Nephron progenitor cell (in vitro differentiated cells): ENCODE measurements at regions not wholly inside any gene's neighbourhood (a gene's known extent, or its start where the extent isn't known, plus 50 kb on each side); places are given as distances from the start of the nearest gene placed in this dataset.

ENCODE experiments used
- DNase-seq: peaks from one replicate; pipeline ENCODE4 v3.0.0; 2021
- H3K27ac Mint-ChIP-seq: 2 replicates; pipeline ENCODE4 v1.8.0; 2021; ENCODE audit warnings: mild to moderate bottlenecking, moderate library complexity, mixed read lengths
- H3K27me3 Mint-ChIP-seq: 2 replicates; pipeline ENCODE4 v1.8.0; 2021; ENCODE audit warnings: mild to moderate bottlenecking, low read depth, mixed read lengths; ENCODE audit not compliant: poor library complexity
- H3K36me3 Mint-ChIP-seq: 2 replicates; pipeline ENCODE4 v1.8.0; 2021; ENCODE audit warnings: low read depth, mixed read lengths
- H3K4me1 Mint-ChIP-seq: 2 replicates; pipeline ENCODE4 v1.8.0; 2021; ENCODE audit warnings: mixed read lengths
- H3K4me3 Mint-ChIP-seq: 2 replicates; pipeline ENCODE4 v1.8.0; 2021; ENCODE audit warnings: mild to moderate bottlenecking, moderate library complexity, mixed read lengths
- H3K9me3 Mint-ChIP-seq: 2 replicates; pipeline ENCODE4 v1.8.0; 2021; ENCODE audit warnings: mild to moderate bottlenecking, moderate library complexity, mixed read lengths
- TF ChIP-seq, protein P1 (sequence below): fragments of 200-600 bp; sonication (generic); IDR thresholded peaks from 2 replicates; pipeline ENCODE4 v1.5.0; 2021; ENCODE audit warnings: antibody characterized with exemption

DNA sequence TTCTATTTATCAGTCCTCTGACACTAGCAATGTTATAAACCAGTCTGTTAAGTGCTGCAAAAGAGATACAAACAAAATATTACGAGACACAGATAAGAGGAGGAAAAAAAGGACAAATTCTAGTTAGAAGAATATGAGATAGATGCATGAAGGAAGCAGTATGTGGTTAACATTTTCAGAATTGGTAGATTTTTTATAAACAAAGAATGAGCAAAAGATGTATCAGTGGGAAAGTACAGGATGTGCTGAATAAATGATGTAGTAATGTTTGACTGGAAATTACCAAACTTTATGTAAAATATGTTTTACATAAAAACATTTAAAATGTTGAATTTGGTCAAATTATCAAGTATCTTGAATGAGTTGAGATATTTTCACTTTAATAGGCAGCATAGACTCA is 574.2 kb downstream of the NUF2 start:
- Mint-ChIP-seq H3K36me3 (no peaks in the 10 kb centered on the region), H3K9me3 (no peaks in the 10 kb centered on the region), H3K4me3 (no peak overlapping the region), H3K27ac (no peak overlapping the region), H3K4me1 (no peaks in the 10 kb centered on the region), H3K27me3 (peaks cover 7% of the 10 kb centered on the region)
- TF ChIP-seq, protein P1, sequence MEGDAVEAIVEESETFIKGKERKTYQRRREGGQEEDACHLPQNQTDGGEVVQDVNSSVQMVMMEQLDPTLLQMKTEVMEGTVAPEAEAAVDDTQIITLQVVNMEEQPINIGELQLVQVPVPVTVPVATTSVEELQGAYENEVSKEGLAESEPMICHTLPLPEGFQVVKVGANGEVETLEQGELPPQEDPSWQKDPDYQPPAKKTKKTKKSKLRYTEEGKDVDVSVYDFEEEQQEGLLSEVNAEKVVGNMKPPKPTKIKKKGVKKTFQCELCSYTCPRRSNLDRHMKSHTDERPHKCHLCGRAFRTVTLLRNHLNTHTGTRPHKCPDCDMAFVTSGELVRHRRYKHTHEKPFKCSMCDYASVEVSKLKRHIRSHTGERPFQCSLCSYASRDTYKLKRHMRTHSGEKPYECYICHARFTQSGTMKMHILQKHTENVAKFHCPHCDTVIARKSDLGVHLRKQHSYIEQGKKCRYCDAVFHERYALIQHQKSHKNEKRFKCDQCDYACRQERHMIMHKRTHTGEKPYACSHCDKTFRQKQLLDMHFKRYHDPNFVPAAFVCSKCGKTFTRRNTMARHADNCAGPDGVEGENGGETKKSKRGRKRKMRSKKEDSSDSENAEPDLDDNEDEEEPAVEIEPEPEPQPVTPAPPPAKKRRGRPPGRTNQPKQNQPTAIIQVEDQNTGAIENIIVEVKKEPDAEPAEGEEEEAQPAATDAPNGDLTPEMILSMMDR, result no peak
- DNase-seq, result no peak

DNA sequence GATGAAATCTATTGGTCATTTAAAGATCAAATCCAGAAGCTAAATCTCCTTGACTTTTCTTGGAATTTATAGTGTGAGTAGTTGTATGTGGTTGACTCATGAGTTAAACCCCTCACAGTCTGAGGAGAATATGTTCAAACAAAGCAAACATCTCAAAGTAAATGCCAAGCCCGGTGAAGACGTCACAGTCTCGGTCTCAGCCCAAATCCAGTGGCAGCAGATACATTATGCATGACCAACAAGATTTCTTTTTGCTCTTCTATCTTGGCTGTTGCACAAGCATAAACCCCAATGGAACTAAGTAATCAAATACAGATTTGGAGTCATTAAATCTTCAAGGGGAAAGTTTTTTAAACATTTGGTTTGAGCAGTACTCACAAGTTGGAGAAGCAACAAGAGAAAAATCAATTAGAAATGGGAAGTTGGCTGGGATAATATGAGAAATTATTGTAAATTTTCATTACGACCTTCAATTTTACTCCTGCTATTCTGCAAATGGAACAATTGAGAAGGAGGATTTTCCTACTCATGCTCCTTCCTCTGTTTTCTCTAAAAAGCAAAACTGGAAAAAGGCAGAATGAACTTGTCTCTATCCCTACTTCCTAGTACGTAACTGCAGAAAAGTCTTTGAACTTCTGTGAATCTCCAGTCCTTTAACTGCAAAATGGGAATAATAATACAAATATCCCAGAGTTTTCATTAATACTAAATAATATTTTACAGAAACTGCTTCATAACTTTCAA is 575.8 kb downstream of the NUF2 start:
- Mint-ChIP-seq H3K27me3 (peaks cover 7% of the 10 kb centered on the region), H3K4me1 (no peaks in the 10 kb centered on the region), H3K4me3 (no peak overlapping the region), H3K9me3 (peaks cover 4% of the 10 kb centered on the region), H3K27ac (no peak overlapping the region), H3K36me3 (no peaks in the 10 kb centered on the region)
- DNase-seq, result no peak
- TF ChIP-seq, protein P1, result no peak

DNA sequence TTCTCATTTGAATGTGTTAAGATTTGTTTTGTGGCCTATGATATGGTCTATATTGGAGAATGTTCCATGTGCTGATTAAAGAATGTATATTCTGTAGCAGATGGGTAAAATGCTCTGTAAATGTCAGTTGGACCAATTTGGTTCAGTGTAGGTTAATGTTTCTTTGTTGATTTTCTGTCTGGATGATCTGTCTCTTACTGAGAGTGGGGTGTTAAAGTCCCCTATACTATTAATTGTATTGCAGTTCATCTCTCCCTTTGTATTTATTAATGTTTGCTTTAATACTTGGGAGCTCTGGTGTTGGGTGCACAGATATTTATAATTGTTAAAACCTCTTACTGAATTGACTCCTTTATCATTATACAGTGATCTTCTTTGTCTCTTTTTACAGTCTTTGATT is 584.5 kb downstream of the NUF2 start:
- Mint-ChIP-seq H3K27me3 (peaks cover 4% of the 10 kb centered on the region), H3K36me3 (no peaks in the 10 kb centered on the region), H3K27ac (no peak overlapping the region), H3K4me3 (no peak overlapping the region), H3K4me1 (no peaks in the 10 kb centered on the region), H3K9me3 (peaks cover 19% of the 10 kb centered on the region)
- TF ChIP-seq, protein P1, result no peak
- DNase-seq, result no peak

DNA sequence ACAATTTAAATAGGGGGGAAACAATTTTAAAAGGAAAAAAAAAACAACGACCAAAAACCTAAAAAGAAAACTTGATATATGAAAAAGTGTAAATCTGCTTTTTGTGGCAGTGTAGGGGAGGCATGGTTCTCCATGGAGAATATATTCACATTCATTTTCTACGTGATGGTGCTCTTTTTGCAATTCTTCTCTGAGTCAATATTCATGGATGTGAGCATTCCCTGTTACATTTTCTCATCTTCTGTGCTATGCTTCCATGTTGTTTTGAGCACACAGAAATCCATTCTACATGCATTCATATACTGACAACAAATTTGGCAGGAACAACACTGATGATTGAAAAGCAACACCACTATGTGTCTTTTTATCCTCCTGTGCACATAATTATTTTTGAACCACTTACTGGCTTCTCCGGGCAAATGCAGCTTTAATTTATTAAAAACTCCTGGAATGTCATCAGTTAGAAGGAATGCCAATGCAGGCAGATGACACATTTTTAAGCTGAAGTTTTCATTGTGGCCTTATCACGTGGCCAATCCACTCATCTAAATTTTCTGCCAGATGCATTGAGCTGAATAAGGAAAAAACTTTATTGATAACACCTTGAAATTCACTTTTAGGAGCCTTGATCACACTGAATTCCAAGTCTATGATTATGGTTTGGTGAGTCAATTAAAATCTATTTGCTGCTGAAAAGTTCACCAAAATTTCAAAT is 590.6 kb downstream of the NUF2 start:
- Mint-ChIP-seq H3K4me1 (no peaks in the 10 kb centered on the region), H3K27me3 (peaks cover 2% of the 10 kb centered on the region), H3K27ac (no peak overlapping the region), H3K4me3 (no peak overlapping the region), H3K36me3 (no peaks in the 10 kb centered on the region), H3K9me3 (peaks cover 15% of the 10 kb centered on the region)
- TF ChIP-seq, protein P1, result no peak
- DNase-seq, result no peak

DNA sequence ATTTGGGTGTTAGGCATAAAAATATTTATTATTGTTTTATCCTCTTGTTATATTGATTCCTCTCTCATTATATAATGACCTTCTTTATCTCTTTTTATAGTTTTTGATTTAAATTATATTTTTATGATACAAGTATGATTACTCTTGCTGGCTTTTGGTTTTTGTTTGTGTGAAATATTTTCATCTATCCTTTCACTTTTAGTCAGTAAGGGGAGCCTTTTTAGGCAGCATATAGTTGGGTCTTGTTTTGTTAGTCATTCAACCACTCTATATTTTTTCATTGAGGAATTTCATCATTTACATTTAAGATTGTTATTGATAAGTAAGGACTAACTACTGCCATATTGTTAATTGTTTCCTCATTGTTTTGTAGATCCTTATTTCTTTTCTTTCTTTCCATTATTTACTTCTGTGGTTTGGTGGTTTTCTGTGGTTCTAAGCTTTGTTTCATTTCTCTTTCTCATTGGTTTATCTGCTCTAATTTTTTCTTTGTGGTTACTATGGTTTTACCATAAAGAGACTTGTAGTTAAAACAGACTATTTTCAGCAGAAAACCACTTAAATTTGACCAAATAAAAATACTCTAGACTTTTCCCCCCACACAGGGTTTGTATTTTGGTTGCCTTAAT is 593.1 kb downstream of the NUF2 start:
- TF ChIP-seq, protein P1, result no peak
- Mint-ChIP-seq H3K4me1 (no peaks in the 10 kb centered on the region), H3K36me3 (no peaks in the 10 kb centered on the region), H3K4me3 (no peak overlapping the region), H3K27ac (no peak overlapping the region), H3K27me3 (no peaks in the 10 kb centered on the region), H3K9me3 (no peaks in the 10 kb centered on the region)
- DNase-seq, result no peak
